ENCODE measurements at regions not wholly inside any gene's neighbourhood (a gene's known extent, or its start where the extent isn't known, plus 50 kb on each side); places are given as distances from the start of the nearest gene placed in this dataset.

GRCh38 chr21:14877581-14878228 lies 187.1 kb downstream of the NRIP1 start:
- intact Hi-C loops (cut with micrococcal nuclease) (no loop called here), in situ Hi-C loops (cut with MboI) (no loop called here)
- CTCF ChIA-PET (ENCODE audit: low intra/inter-chr PET ratio): no interaction called here
- Histone ChIP-seq H3K9me1 (ENCODE audit: control insufficient read depth, insufficient read depth, low read length) (no peaks in the 10 kb centered on the region), H3K9ac (ENCODE audit: insufficient read depth in 1 of 2, low read depth in 2 of 2, low read length in 2 of 2) (no peak overlapping the region), H3K4me3 (no peak overlapping the region), H3K36me3 (ENCODE audit: control insufficient read depth, insufficient read depth, low read length) (no peaks in the 10 kb centered on the region), H3K4me2 (ENCODE audit: insufficient read depth, low read length) (no peak overlapping the region), H3K27ac (ENCODE audit: extremely low read depth, low read depth, low read length) (peak overlapping the region; percentile 25; the same call in 1 of the 3 replicates), H2AFZ (ENCODE audit: low read depth, low read length) (peak overlapping the region; percentile 53; the same call in 1 of the 2 replicates), H3K27me3 (ENCODE audit: control insufficient read depth in 2 of 2, insufficient read depth in 2 of 2, low read length in 2 of 2) (no peaks in the 10 kb centered on the region), H3K79me2 (ENCODE audit: control insufficient read depth, insufficient read depth, low read length) (no peaks in the 10 kb centered on the region), H3K4me1 (replicated peaks in 1 of 2; ENCODE audit: control insufficient read depth in 2 of 2, insufficient read depth in 2 of 2, low read length in 2 of 2) (peaks cover 0 to 19% of the 10 kb centered on the region in 2 experiments; a peak in 2 of 5 replicates), H3K9me3 (replicated peaks; ENCODE audit: control insufficient read depth, insufficient read depth, low read depth, low read length) (no peaks in the 10 kb centered on the region), H4K20me1 (replicated peaks; ENCODE audit: control insufficient read depth, insufficient read depth, low read length) (no peaks in the 10 kb centered on the region)
- peak in 1 of 4 experiments; percentile 30 for DNase-seq (ENCODE audit: extremely low read depth in 1 of 4, low spot score in 3 of 4)
- TF ChIP-seq HEY1 (CRISPR knock-in tag; IDR thresholded peaks at IDR 0.05; ENCODE audit: borderline replicate concordance) (no peak), NR2C1 (IDR thresholded peaks at IDR 0.05) (0 out of 2 replicates have a peak, but pooled peaks have one; percentile 28), NR2C1 (tag; IDR thresholded peaks at IDR 0.05) (no peak)
- POLR2A ChIA-PET: interaction anchor here (0.8 kb wide), 1 partner anchor 12 kb away, joined by 4 read pairs; no protein-coding TSS in a partner anchor
- no peak for ATAC-seq
- no TSS peak for BruUV-seq (replicated peaks)
- 6% methylated on average over 2 of the region's 2 CpGs for WGBS (ENCODE audit: insufficient coverage, low coverage, missing lambda C conversion rate)
- FAIRE-seq: no peak

DNA sequence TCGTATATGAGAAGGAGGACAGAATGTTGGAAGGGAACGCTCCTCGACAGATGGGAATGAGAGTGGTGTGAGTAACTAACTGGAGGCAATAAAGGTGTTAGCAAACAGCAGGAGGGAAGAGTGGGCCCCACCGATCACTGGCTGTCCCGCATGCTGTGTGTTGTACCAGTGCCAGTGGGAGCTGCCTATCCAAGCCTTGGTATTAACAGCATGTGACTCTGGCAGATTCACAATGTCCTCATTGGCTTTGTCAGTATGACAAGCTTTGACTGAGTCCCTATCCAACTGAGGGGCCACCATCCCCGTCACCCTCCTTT lies 188.3 kb downstream of the NRIP1 start:
- H3K4me2 ChIP-seq (ENCODE audit: insufficient read depth, low read length): no peak overlapping the region
- CTCF ChIA-PET (ENCODE audit: low intra/inter-chr PET ratio): no interaction called here
- TF ChIP-seq TRIM24 (IDR thresholded peaks at IDR 0.05): no peak
- no peak for TF ChIP-seq MXD1 (CRISPR knock-in tag; IDR thresholded peaks at IDR 0.05; ENCODE audit: borderline replicate concordance, poor library complexity, severe bottlenecking)
- TF ChIP-seq HIVEP1 (CRISPR knock-in tag; IDR thresholded peaks at IDR 0.05): no peak
- TF ChIP-seq, protein P1, sequence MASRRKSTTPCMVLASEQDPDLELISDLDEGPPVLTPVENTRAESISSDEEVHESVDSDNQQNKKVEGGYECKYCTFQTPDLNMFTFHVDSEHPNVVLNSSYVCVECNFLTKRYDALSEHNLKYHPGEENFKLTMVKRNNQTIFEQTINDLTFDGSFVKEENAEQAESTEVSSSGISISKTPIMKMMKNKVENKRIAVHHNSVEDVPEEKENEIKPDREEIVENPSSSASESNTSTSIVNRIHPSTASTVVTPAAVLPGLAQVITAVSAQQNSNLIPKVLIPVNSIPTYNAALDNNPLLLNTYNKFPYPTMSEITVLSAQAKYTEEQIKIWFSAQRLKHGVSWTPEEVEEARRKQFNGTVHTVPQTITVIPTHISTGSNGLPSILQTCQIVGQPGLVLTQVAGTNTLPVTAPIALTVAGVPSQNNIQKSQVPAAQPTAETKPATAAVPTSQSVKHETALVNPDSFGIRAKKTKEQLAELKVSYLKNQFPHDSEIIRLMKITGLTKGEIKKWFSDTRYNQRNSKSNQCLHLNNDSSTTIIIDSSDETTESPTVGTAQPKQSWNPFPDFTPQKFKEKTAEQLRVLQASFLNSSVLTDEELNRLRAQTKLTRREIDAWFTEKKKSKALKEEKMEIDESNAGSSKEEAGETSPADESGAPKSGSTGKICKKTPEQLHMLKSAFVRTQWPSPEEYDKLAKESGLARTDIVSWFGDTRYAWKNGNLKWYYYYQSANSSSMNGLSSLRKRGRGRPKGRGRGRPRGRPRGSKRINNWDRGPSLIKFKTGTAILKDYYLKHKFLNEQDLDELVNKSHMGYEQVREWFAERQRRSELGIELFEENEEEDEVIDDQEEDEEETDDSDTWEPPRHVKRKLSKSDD (conservative IDR thresholded peaks at IDR 0.05; ENCODE audit: low read length): no peak
- TF ChIP-seq THAP12 (CRISPR knock-in tag; IDR thresholded peaks at IDR 0.05): no peak
- TF ChIP-seq NUFIP1 (IDR thresholded peaks at IDR 0.05; ENCODE audit: partially characterized antibody): no peak

More for the DNA sequence above, 188.3 kb downstream of the NRIP1 start:
- H3K9ac ChIP-seq (ENCODE audit: insufficient read depth in 1 of 2, low read depth in 2 of 2, low read length in 2 of 2): no peak overlapping the region
- POLR2A ChIA-PET: no interaction called here
- no peaks in the 10 kb centered on the region for H3K36me3 ChIP-seq (ENCODE audit: control insufficient read depth, insufficient read depth, low read length)
- H2AFZ ChIP-seq (ENCODE audit: low read depth, low read length): peak overlapping the region; percentile 40; the same call in 1 of the 2 replicates
- ATAC-seq: no peak
- DNase-seq (ENCODE audit: extremely low read depth in 1 of 4, low spot score in 3 of 4): no peak
- no peaks in the 10 kb centered on the region for H3K79me2 ChIP-seq (ENCODE audit: control insufficient read depth, insufficient read depth, low read length)
- BruUV-seq (replicated peaks): no TSS peak
- intact Hi-C loops (cut with micrococcal nuclease): no loop called here
- H3K4me1 ChIP-seq (replicated peaks in 1 of 2; ENCODE audit: control insufficient read depth in 2 of 2, insufficient read depth in 2 of 2, low read length in 2 of 2): peaks cover 0 to 19% of the 10 kb centered on the region in 2 experiments; a peak in 2 of 5 replicates
- 86% methylated on average over 6 of the region's 6 CpGs for WGBS (ENCODE audit: insufficient coverage, low coverage, missing lambda C conversion rate)
- no peak overlapping the region for H3K27ac ChIP-seq (ENCODE audit: extremely low read depth, low read depth, low read length)
- FAIRE-seq: no peak
- no peaks in the 10 kb centered on the region for H3K9me3 ChIP-seq (replicated peaks; ENCODE audit: control insufficient read depth, insufficient read depth, low read depth, low read length)
- no peak overlapping the region for H3K4me3 ChIP-seq
- H3K27me3 ChIP-seq (ENCODE audit: control insufficient read depth in 2 of 2, insufficient read depth in 2 of 2, low read length in 2 of 2): no peaks in the 10 kb centered on the region
- in situ Hi-C loops (cut with MboI): no loop called here
- no peaks in the 10 kb centered on the region for H3K9me1 ChIP-seq (ENCODE audit: control insufficient read depth, insufficient read depth, low read length)
- H4K20me1 ChIP-seq (replicated peaks; ENCODE audit: control insufficient read depth, insufficient read depth, low read length): no peaks in the 10 kb centered on the region

Measured in K562 (cell line).